HG03575 (cell line): ENCODE measurements at regions not wholly inside any gene's neighbourhood (a gene's known extent, or its start where the extent isn't known, plus 50 kb on each side); places are given as distances from the start of the nearest gene placed in this dataset.
"Not testable (repeated sequence)": the region's sequence is repeated elsewhere in the genome, so short reads cannot be mapped to it uniquely, and the experiment has no call there.

Source experiments
- ATAC-seq: cut with Tn5 transposase; IDR thresholded peaks from one replicate; pipeline ENCODE4 v1.9.1; 2021; ENCODE audit not compliant: unreplicated experiment, insufficient number of reproducible peaks, low FRiP score; ENCODE audit errors: extremely low read depth

GRCh38 chr5:56734091-56734694 is 81.2 kb upstream of the MAP3K1 start:
- no peak for ATAC-seq

GRCh38 chr5:56733580-56733979 is 81.8 kb upstream of the MAP3K1 start:
- no peak for ATAC-seq

- no peak for ATAC-seq
These were observed 83.2 kb upstream of the MAP3K1 start for GRCh38 chr5:56732121-56732520.

- not testable (repeated sequence) for ATAC-seq
These were observed 83.9 kb upstream of the MAP3K1 start for GRCh38 chr5:56731473-56731872.

- no peak for ATAC-seq
These were observed 85.9 kb upstream of the MAP3K1 start for GRCh38 chr5:56729488-56729887.

GRCh38 chr5:56725711-56726411 is 89.5 kb upstream of the MAP3K1 start:
- ATAC-seq = no peak

GRCh38 chr5:56724857-56725256 is 90.5 kb upstream of the MAP3K1 start:
- not testable (repeated sequence) for ATAC-seq

GRCh38 chr5:56722317-56722716 is 93.0 kb upstream of the MAP3K1 start:
- ATAC-seq = no peak

GRCh38 chr5:56717253-56717987 is 97.9 kb upstream of the MAP3K1 start:
- ATAC-seq = no peak

- ATAC-seq = no peak
These were observed 99.4 kb upstream of the MAP3K1 start for GRCh38 chr5:56715986-56716385.

GRCh38 chr5:56712895-56713591 is 102.3 kb upstream of the MAP3K1 start:
- ATAC-seq = no peak

GRCh38 chr5:56710826-56711590 is 104.3 kb upstream of the MAP3K1 start:
- ATAC-seq = no peak

GRCh38 chr5:56706504-56706903 is 108.8 kb upstream of the MAP3K1 start:
- no peak for ATAC-seq

GRCh38 chr5:56705217-56705616 is 110.1 kb upstream of the MAP3K1 start:
- ATAC-seq = no peak

GRCh38 chr5:56703952-56704351 is 111.4 kb upstream of the MAP3K1 start:
- ATAC-seq = no peak

GRCh38 chr5:56700711-56701110 is 114.6 kb upstream of the MAP3K1 start:
- no peak for ATAC-seq

GRCh38 chr5:56699538-56699937 is 115.8 kb upstream of the MAP3K1 start:
- ATAC-seq = no peak

- ATAC-seq = no peak
These were observed 116.6 kb upstream of the MAP3K1 start for GRCh38 chr5:56698463-56699381.
